Activated CD8-positive, alpha-beta memory T cell treated with anti-CD3 and anti-CD28 coated beads for 4 hours (primary cell): ENCODE measurements at regions not wholly inside any gene's neighbourhood (a gene's known extent, or its start where the extent isn't known, plus 50 kb on each side); places are given as distances from the start of the nearest gene placed in this dataset.

Experiments
- DNase-seq, 2 donors: peaks; one replicate each; pipeline ENCODE4 v3.0.0-alpha.2; 2020; ENCODE audit warnings: low read depth in 2 of 2

GRCh38 chr18:76771192-76771799 is 51.1 kb upstream of the ZNF236 start:
- DNase-seq = no peak

GRCh38 chr18:76767954-76768353 is 54.4 kb upstream of the ZNF236 start:
- DNase-seq = no peak

- no peak for DNase-seq
These were observed 55.9 kb upstream of the ZNF236 start for GRCh38 chr18:76766429-76766828.

- DNase-seq = no peak
These were observed 56.7 kb upstream of the ZNF236 start for GRCh38 chr18:76765649-76766048.

- no peak for DNase-seq
These were observed 58.0 kb upstream of the ZNF236 start for GRCh38 chr18:76764291-76764901.

GRCh38 chr18:76759056-76759455 is 63.3 kb upstream of the ZNF236 start:
- no peak for DNase-seq

- DNase-seq = no peak
These were observed 64.4 kb upstream of the ZNF236 start for GRCh38 chr18:76757925-76758324.

- no peak for DNase-seq
These were observed 65.0 kb upstream of the ZNF236 start for GRCh38 chr18:76757335-76757734.

- no peak for DNase-seq
These were observed 65.7 kb upstream of the ZNF236 start for GRCh38 chr18:76756531-76757253.

- DNase-seq = no peak
These were observed 68.0 kb upstream of the ZNF236 start for GRCh38 chr18:76754351-76754750.

GRCh38 chr18:76752400-76752799 is 70.0 kb upstream of the ZNF236 start:
- no peak for DNase-seq

- DNase-seq = no peak
These were observed 71.2 kb upstream of the ZNF236 start for GRCh38 chr18:76750917-76751890.

- DNase-seq = no peak
These were observed 72.1 kb upstream of the ZNF236 start for GRCh38 chr18:76750269-76750668.

GRCh38 chr18:76747676-76748075 is 74.7 kb upstream of the ZNF236 start:
- no peak for DNase-seq

GRCh38 chr18:76741346-76741745 is 81.0 kb upstream of the ZNF236 start:
- no peak for DNase-seq

GRCh38 chr18:76736309-76736708 is 86.0 kb upstream of the ZNF236 start:
- no peak for DNase-seq

GRCh38 chr18:76730901-76731300 is 91.5 kb upstream of the ZNF236 start:
- no peak for DNase-seq

GRCh38 chr18:76727589-76727988 is 94.8 kb upstream of the ZNF236 start:
- no peak for DNase-seq

GRCh38 chr18:76725445-76725844 is 96.9 kb upstream of the ZNF236 start:
- no peak for DNase-seq

GRCh38 chr18:76722224-76723061 is 99.9 kb upstream of the ZNF236 start:
- no peak for DNase-seq
